HG03108 (cell line): ENCODE measurements at regions not wholly inside any gene's neighbourhood (a gene's known extent, or its start where the extent isn't known, plus 50 kb on each side); places are given as distances from the start of the nearest gene placed in this dataset.
"Not testable (repeated sequence)": the region's sequence is repeated elsewhere in the genome, so short reads cannot be mapped to it uniquely, and the experiment has no call there.

ENCODE experiments used
- ATAC-seq: cut with Tn5 transposase; IDR thresholded peaks from one replicate; pipeline ENCODE4 v1.9.1; 2021; ENCODE audit warnings: moderate library complexity; ENCODE audit not compliant: unreplicated experiment

GRCh38 chr3:13197795-13198194 lies 124.6 kb upstream of the IQSEC1 start:
- no peak for ATAC-seq

GRCh38 chr3:13197281-13197680 lies 124.1 kb upstream of the IQSEC1 start:
- no peak for ATAC-seq

- no peak for ATAC-seq
Observed at GRCh38 chr3:13195374-13195773, 122.1 kb upstream of the IQSEC1 start.

GRCh38 chr3:13194285-13195209 lies 121.3 kb upstream of the IQSEC1 start:
- no peak for ATAC-seq

- ATAC-seq, result no peak
Observed at GRCh38 chr3:13193320-13194284, 120.4 kb upstream of the IQSEC1 start.

GRCh38 chr3:13192471-13193213 lies 119.4 kb upstream of the IQSEC1 start:
- ATAC-seq, result no peak

GRCh38 chr3:13191016-13191415 lies 117.8 kb upstream of the IQSEC1 start:
- no peak for ATAC-seq

GRCh38 chr3:13190378-13190765 lies 117.1 kb upstream of the IQSEC1 start:
- no peak for ATAC-seq

GRCh38 chr3:13189639-13190377 lies 116.6 kb upstream of the IQSEC1 start:
- ATAC-seq, result no peak

GRCh38 chr3:13188975-13189374 lies 115.7 kb upstream of the IQSEC1 start:
- ATAC-seq, result no peak

- ATAC-seq, result no peak
Observed at GRCh38 chr3:13188181-13188779, 115.1 kb upstream of the IQSEC1 start.

- no peak for ATAC-seq
Observed at GRCh38 chr3:13187593-13187992, 114.4 kb upstream of the IQSEC1 start.

GRCh38 chr3:13186435-13186815 lies 113.2 kb upstream of the IQSEC1 start:
- no peak for ATAC-seq

GRCh38 chr3:13185737-13186434 lies 112.7 kb upstream of the IQSEC1 start:
- ATAC-seq, result no peak

- ATAC-seq, result not testable (repeated sequence)
Observed at GRCh38 chr3:13179582-13180210, 106.5 kb upstream of the IQSEC1 start.

GRCh38 chr3:13179181-13179580 lies 106.0 kb upstream of the IQSEC1 start:
- ATAC-seq, result no peak

- no peak for ATAC-seq
Observed at GRCh38 chr3:13178107-13178506, 104.9 kb upstream of the IQSEC1 start.

GRCh38 chr3:13177641-13178040 lies 104.4 kb upstream of the IQSEC1 start:
- ATAC-seq, result no peak

- no peak for ATAC-seq
Observed at GRCh38 chr3:13177236-13177635, 104.0 kb upstream of the IQSEC1 start.
